ENCODE measurements at regions not wholly inside any gene's neighbourhood (a gene's known extent, or its start where the extent isn't known, plus 50 kb on each side); places are given as distances from the start of the nearest gene placed in this dataset.
A peak's percentile ranks its signal among the peaks of the same experiment; 100 is the strongest.

GRCh38 chr9:79390781-79391770 is 180.7 kb upstream of the TLE4 start:
- H3K27ac ChIP-seq: no peak overlapping the region
- no peak for TF ChIP-seq ZFX (IDR thresholded peaks at IDR 0.05)
- TF ChIP-seq CTCF (conservative IDR thresholded peaks at IDR 0.05): no peak

- TF ChIP-seq CTCF (conservative IDR thresholded peaks at IDR 0.05) (no peak), ZFX (IDR thresholded peaks at IDR 0.05) (no peak)
- no peak overlapping the region for H3K27ac ChIP-seq
Observed at GRCh38 chr9:79395228-79395627, 176.5 kb upstream of the TLE4 start.

GRCh38 chr9:79395755-79396154 is 176.0 kb upstream of the TLE4 start:
- no peak overlapping the region for H3K27ac ChIP-seq
- TF ChIP-seq CTCF (conservative IDR thresholded peaks at IDR 0.05) (no peak), ZFX (IDR thresholded peaks at IDR 0.05) (no peak)

- TF ChIP-seq CTCF (conservative IDR thresholded peaks at IDR 0.05): no peak
- TF ChIP-seq ZFX (IDR thresholded peaks at IDR 0.05): no peak
- no peak overlapping the region for H3K27ac ChIP-seq
Observed at GRCh38 chr9:79396168-79396567, 175.6 kb upstream of the TLE4 start.

- H3K27ac ChIP-seq: no peak overlapping the region
- TF ChIP-seq CTCF (conservative IDR thresholded peaks at IDR 0.05): peak; percentile 19
- no peak for TF ChIP-seq ZFX (IDR thresholded peaks at IDR 0.05)
Observed at GRCh38 chr9:79403495-79403894, 168.3 kb upstream of the TLE4 start.

- TF ChIP-seq ZFX (IDR thresholded peaks at IDR 0.05): no peak
- no peak overlapping the region for H3K27ac ChIP-seq
Observed at GRCh38 chr9:79408200-79408599, 163.6 kb upstream of the TLE4 start.

- TF ChIP-seq ZFX (IDR thresholded peaks at IDR 0.05) (no peak), CTCF (conservative IDR thresholded peaks at IDR 0.05) (no peak)
Observed at GRCh38 chr9:79408617-79409016, 163.1 kb upstream of the TLE4 start.

More at GRCh38 chr9:79408617-79409016, 163.1 kb upstream of the TLE4 start:
- H3K27ac ChIP-seq: no peak overlapping the region
